HG02571 (cell line): ENCODE measurements at regions not wholly inside any gene's neighbourhood (a gene's known extent, or its start where the extent isn't known, plus 50 kb on each side); places are given as distances from the start of the nearest gene placed in this dataset.

Experiments used
- ATAC-seq: cut with Tn5 transposase; IDR thresholded peaks from one replicate; pipeline ENCODE4 v1.9.1; 2021; ENCODE audit warnings: mild to moderate bottlenecking, moderate library complexity; ENCODE audit not compliant: unreplicated experiment

- no peak for ATAC-seq
Measured at GRCh38 chr7:125599387-125599786, 669.8 kb upstream of the POT1 start.

DNA sequence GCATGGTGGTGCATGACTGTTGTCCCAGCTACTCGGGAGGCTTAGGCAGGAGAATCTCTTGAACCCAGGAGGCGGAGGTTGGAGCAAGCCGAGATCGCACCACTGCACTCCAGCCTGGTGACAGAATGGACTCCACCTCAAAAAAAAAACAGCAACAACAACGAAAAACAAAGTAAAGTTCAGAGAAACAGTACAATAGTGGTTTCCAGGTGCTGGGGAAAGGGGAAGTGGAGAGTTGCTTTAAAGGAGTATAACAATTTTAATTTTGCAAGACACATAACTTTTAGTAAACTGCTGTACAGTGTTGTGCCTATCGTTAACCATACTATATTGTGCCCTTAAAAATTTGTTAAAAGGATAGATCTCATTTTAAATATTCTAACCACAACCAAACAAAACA, 662.7 kb upstream of the POT1 start:
- no peak for ATAC-seq

GRCh38 chr7:125573126-125573525, 643.5 kb upstream of the POT1 start:
- no peak for ATAC-seq

DNA sequence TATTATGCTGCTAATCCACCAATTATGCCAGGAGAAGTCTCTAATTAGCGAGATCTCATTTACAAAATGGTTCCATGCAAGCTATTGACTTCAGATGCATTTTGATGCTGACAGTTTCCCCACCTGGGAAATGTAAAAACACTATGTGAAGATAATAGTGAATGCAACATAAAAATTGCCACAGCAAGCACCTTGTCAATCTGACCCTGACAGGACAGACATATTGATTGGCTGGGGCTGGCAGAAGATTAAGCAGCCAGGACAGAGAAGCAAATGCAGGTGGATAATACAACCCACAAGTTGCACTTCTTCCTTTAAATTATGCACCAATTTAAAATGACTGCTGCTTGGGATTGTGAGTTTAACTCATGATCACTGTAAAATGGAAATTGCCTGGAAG, 642.8 kb upstream of the POT1 start:
- no peak for ATAC-seq

DNA sequence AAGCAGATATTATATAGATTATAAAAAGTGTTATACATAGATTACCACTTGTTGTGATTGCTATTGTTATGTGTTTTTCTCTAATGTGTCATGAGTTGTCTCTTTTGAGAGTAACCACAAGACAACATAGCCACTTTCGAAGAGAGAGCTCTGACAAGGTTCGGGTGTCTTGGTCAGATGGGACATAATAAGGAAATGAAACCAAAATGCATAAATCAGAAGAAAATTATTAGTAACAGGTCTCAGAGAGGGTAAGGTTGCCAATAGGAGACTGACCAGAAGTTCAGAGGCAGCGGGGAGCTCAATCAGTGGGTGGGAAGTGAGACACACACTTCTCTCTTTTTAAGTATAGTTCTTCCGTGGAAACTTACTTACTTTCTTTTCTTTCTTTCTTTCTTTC, 639.2 kb upstream of the POT1 start:
- peak; percentile 98 for ATAC-seq

DNA sequence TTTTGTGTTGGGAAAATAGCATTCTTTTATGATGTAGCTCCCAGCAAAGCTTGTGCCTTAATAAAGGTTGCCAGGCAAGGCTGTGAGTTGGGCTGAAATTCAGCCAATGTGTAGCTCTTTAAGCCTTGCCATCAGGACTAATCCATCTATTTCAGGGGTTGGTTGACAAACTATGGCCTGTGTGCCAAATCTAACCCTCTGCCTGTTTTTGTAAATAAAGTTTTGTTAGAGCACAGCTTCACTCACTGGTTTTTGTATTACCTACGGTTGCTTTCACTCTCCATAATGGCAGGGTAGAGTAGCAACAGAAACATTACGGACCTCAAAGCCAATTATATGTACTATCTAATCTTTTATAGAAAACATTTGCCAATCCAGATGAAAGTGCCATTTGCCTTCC, 638.1 kb upstream of the POT1 start:
- no peak for ATAC-seq

DNA sequence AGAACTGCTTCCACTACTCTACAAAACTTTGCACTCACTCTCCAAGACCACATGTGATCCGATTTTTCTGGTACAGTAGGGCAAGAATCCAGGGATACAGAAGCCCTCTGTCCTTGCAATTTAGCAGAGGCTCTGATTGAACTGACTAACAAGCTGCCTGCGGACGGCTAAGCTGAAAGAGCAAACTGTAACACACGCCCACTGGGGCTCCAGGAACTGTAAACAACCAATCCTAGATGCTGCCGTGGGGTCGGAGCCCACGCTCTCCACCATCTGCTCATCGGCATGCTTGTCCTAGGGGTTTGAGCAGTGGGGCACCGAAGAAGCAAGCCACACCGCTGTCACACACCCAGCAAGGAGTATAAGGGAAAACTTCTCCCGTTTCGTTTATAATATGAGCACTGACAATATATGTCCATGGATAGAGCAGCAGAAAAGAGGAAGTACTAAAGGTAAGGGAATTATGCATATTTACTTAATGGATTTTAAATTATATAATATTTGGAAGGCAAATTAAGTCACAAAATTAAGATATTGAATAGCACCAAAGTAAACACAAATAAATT, 634.4 kb upstream of the POT1 start:
- no peak for ATAC-seq

- ATAC-seq, result no peak
Measured at GRCh38 chr7:125563557-125563956, 633.9 kb upstream of the POT1 start.

GRCh38 chr7:125561006-125561405, 631.4 kb upstream of the POT1 start:
- no peak for ATAC-seq

- no peak for ATAC-seq
Measured at GRCh38 chr7:125559921-125560320, 630.3 kb upstream of the POT1 start.

- ATAC-seq, result no peak
Measured at GRCh38 chr7:125555916-125556315, 626.3 kb upstream of the POT1 start.

- no peak for ATAC-seq
Measured at GRCh38 chr7:125551008-125551407, 621.4 kb upstream of the POT1 start.

DNA sequence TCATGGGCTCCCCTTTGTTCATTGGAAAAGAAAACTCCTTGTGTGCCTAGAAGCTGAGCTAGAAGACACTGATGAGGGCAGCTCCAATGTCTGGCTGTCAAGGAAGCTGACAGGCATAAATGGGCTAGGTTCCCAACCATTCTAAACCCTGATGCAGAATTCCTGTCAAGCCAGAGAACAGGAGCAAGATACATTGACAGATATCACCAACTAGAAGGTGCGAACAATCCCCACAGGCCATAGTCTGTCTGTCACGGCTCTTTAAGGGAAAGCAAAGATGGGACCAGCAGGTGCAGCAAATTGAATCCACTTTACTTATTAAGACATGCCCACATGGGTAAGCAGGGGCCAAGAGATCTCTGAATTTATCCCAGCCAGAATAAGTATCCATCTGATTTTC, 617.9 kb upstream of the POT1 start:
- ATAC-seq, result no peak

- no peak for ATAC-seq
Measured at GRCh38 chr7:125530553-125530952, 600.9 kb upstream of the POT1 start.

- ATAC-seq, result no peak
Measured at GRCh38 chr7:125529249-125529648, 599.6 kb upstream of the POT1 start.

- ATAC-seq, result no peak
Measured at GRCh38 chr7:125526958-125527357, 597.3 kb upstream of the POT1 start.

GRCh38 chr7:125526092-125526491, 596.5 kb upstream of the POT1 start:
- ATAC-seq, result no peak

DNA sequence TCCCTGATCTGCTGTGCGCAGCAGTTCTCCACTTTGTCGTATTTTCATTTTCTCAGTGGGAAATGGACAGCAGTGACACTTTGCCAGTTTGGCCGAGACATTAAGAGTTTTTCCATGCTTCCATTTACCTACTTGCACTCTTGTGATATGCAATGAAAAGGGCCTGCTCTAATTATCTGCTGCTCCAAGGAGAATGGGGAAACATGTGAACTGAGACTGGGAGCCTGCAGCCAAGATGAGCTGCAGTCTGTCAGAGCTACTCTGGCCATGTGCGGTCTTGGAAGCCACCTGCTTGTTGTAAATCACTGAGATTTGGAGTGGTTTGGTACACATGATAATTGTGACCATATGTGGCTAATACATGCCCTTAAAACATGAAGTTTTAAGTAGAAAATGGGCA, 586.6 kb upstream of the POT1 start:
- ATAC-seq, result no peak

DNA sequence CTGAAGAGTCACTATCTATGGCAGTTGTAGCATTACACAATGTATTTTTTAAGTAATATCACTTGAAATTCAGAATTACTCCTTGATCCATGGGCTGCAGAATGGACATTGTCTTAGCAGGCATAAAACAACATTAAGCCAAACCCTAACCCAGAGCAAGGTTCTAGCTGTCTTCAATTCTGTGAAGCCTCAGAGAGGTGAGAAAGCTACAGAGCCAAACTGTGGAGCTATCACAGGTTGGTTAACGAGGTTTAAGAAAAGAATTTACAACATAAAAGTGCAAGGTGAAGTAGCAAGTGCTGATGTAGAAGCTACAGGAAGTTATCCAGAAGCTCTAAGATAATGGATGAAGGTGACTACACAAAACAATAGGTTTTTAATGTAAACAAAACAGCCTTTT, 582.7 kb upstream of the POT1 start:
- no peak for ATAC-seq

GRCh38 chr7:125511310-125511709, 581.7 kb upstream of the POT1 start:
- ATAC-seq, result no peak

DNA sequence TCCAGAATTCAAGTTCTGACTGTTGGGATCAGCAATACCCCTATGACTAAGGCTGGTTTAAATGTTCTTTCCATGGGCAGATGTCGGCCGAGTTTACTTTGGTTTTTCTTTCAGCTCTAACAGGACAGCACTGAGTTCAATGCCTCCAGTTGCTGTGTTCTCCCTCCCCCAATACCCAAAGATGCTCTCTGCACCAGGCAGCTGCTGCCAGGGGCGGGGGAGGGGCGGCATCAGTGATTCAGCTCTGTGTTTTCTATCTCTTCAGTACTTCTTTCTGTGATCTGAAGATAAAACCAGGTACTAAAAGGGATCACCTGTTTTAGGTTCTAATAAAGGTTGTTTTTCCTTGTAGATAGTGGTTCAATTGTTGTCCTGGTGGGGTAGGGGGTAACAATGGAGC, 576.7 kb upstream of the POT1 start:
- no peak for ATAC-seq

GRCh38 chr7:125504848-125505247, 575.2 kb upstream of the POT1 start:
- ATAC-seq, result no peak

GRCh38 chr7:125495997-125496396, 566.4 kb upstream of the POT1 start:
- ATAC-seq, result no peak

- ATAC-seq, result no peak
Measured at GRCh38 chr7:125492521-125492920, 562.9 kb upstream of the POT1 start.
